ENCODE measurements at regions not wholly inside any gene's neighbourhood (a gene's known extent, or its start where the extent isn't known, plus 50 kb on each side); places are given as distances from the start of the nearest gene placed in this dataset.
"Not testable (repeated sequence)": the region's sequence is repeated elsewhere in the genome, so short reads cannot be mapped to it uniquely, and the experiment has no call there.

DNA sequence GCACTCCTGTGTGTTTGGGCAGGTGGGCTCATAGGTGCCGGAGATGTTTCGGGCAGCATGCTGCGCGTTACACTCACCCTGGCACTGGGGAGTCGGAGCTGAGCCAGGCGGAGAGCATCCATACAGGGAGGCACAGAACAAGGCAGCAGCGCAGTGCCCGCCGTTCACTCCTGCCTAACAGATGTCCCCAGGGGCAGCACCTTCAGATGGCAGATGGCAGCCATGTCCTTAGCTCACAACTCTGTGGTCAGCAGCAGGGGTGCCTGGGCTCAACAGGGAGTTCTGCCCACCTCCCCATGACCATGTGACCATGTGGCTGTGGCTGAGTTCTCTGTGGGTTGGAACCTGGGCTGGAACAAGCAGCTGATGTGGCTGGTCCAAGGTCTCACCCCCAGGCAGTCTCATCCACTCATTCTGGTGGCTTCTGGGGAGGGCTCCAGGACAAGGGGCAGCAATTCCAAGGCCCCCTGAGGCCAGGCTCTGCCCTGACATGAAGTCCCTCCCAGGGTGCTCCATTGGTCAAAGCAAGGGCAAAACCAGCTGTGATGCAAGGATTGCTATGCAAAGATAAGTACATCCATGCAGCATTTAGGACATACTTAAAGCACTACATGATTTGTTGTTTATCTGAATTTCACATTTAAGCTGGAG lies 64.2 kb downstream of the MRPL36 start:
- H3K4me3 ChIP-seq (ENCODE audit: insufficient read length, low read depth): no peak overlapping the region
- peaks cover 10% of the 10 kb centered on the region for H3K9me3 ChIP-seq (ENCODE audit: insufficient read depth, low read length)
- no peaks in the 10 kb centered on the region for H3K27me3 ChIP-seq (ENCODE audit: insufficient read depth, insufficient read length)
- no peaks in the 10 kb centered on the region for H3K4me1 ChIP-seq (ENCODE audit: insufficient read depth, insufficient read length)
- TF ChIP-seq YY1 (IDR thresholded peaks at IDR 0.05; ENCODE audit: insufficient read depth, insufficient read length) (no peak), ZNF274 (IDR thresholded peaks at IDR 0.05; ENCODE audit: low read depth, low read length) (no peak), SUZ12 (IDR thresholded peaks at IDR 0.05; ENCODE audit: extremely low read depth, insufficient read depth, insufficient read length) (no peak)
- H3K36me3 ChIP-seq (ENCODE audit: insufficient read depth, insufficient read length, low read length): no peaks in the 10 kb centered on the region
- no peak for DNase-seq (ENCODE audit: low read depth, low spot score)
- no peak overlapping the region for H3K9ac ChIP-seq (ENCODE audit: insufficient read length, low read depth)

DNA sequence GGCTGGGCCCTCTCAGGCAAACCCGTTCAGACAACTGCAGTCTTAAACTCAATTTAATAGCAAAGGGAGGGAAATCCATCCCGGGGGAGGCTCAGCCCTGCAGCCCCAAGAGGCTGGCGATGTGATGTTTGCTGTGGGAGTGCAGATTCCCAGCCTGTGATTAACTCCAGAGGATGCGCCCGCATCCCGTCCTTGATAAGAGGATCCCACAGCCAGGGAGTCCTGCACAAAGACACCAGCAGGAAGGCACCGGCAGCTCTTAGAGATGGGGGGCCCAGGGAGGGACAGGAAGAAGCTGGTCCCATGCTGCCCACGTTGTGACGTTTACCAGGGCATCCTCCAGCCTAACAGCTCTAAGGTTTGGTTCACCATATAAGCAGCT lies 64.7 kb downstream of the MRPL36 start:
- H3K9me3 ChIP-seq (ENCODE audit: insufficient read depth, low read length): peaks cover 4% of the 10 kb centered on the region
- H3K4me1 ChIP-seq (ENCODE audit: insufficient read depth, insufficient read length): no peaks in the 10 kb centered on the region
- H3K9ac ChIP-seq (ENCODE audit: insufficient read length, low read depth): no peak overlapping the region
- H3K36me3 ChIP-seq (ENCODE audit: insufficient read depth, insufficient read length, low read length): no peaks in the 10 kb centered on the region
- no peaks in the 10 kb centered on the region for H3K27me3 ChIP-seq (ENCODE audit: insufficient read depth, insufficient read length)
- no peak for DNase-seq (ENCODE audit: low read depth, low spot score)
- no peak overlapping the region for H3K4me3 ChIP-seq (ENCODE audit: insufficient read length, low read depth)
- TF ChIP-seq YY1 (IDR thresholded peaks at IDR 0.05; ENCODE audit: insufficient read depth, insufficient read length) (no peak), SUZ12 (IDR thresholded peaks at IDR 0.05; ENCODE audit: extremely low read depth, insufficient read depth, insufficient read length) (no peak), ZNF274 (IDR thresholded peaks at IDR 0.05; ENCODE audit: low read depth, low read length) (no peak)

GRCh38 chr5:1734271-1734907 lies 65.2 kb downstream of the MRPL36 start:
- no peaks in the 10 kb centered on the region for H3K27me3 ChIP-seq (ENCODE audit: insufficient read depth, insufficient read length)

GRCh38 chr5:1733369-1733768 lies 66.3 kb downstream of the MRPL36 start:
- Histone ChIP-seq H3K9me3 (ENCODE audit: insufficient read depth, low read length) (no peaks in the 10 kb centered on the region), H3K9ac (ENCODE audit: insufficient read length, low read depth) (no peak overlapping the region), H3K4me3 (ENCODE audit: insufficient read length, low read depth) (no peak overlapping the region), H3K27me3 (ENCODE audit: insufficient read depth, insufficient read length) (no peaks in the 10 kb centered on the region), H3K36me3 (ENCODE audit: insufficient read depth, insufficient read length, low read length) (no peaks in the 10 kb centered on the region), H3K4me1 (ENCODE audit: insufficient read depth, insufficient read length) (no peaks in the 10 kb centered on the region)
- no peak for TF ChIP-seq ZNF274 (IDR thresholded peaks at IDR 0.05; ENCODE audit: low read depth, low read length)
- TF ChIP-seq YY1 (IDR thresholded peaks at IDR 0.05; ENCODE audit: insufficient read depth, insufficient read length): no peak
- no peak for TF ChIP-seq SUZ12 (IDR thresholded peaks at IDR 0.05; ENCODE audit: extremely low read depth, insufficient read depth, insufficient read length)
- DNase-seq (ENCODE audit: low read depth, low spot score): no peak

More at GRCh38 chr5:1734271-1734907, 65.2 kb downstream of the MRPL36 start:
- Histone ChIP-seq H3K36me3 (ENCODE audit: insufficient read depth, insufficient read length, low read length) (no peaks in the 10 kb centered on the region), H3K4me1 (ENCODE audit: insufficient read depth, insufficient read length) (no peaks in the 10 kb centered on the region), H3K9ac (ENCODE audit: insufficient read length, low read depth) (no peak overlapping the region), H3K4me3 (ENCODE audit: insufficient read length, low read depth) (no peak overlapping the region), H3K9me3 (ENCODE audit: insufficient read depth, low read length) (no peaks in the 10 kb centered on the region)
- TF ChIP-seq ZNF274 (IDR thresholded peaks at IDR 0.05; ENCODE audit: low read depth, low read length) (no peak), SUZ12 (IDR thresholded peaks at IDR 0.05; ENCODE audit: extremely low read depth, insufficient read depth, insufficient read length) (no peak), YY1 (IDR thresholded peaks at IDR 0.05; ENCODE audit: insufficient read depth, insufficient read length) (no peak)
- DNase-seq (ENCODE audit: low read depth, low spot score): no peak

DNA sequence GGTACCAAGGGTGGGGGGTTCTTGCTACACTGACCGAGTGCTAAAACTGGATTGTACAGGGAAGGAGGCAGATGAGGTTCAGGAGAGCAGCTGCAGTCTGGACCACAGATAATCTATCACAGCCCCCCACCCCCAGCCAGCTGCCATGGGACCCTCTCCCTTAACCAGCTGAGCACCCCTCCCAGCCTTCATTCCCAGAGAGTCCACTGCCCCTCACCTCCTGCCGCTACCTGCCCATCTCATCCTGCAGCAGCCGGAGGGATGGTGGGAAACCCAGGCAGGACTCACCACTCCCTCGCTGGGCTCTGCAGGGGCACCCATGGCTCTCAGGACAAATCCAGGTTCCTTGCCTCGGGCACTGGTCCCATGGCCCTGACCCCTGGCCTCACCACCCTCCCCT lies 66.7 kb downstream of the MRPL36 start:
- DNase-seq (ENCODE audit: low read depth, low spot score): no peak
- no peaks in the 10 kb centered on the region for H3K9me3 ChIP-seq (ENCODE audit: insufficient read depth, low read length)
- H3K36me3 ChIP-seq (ENCODE audit: insufficient read depth, insufficient read length, low read length): no peaks in the 10 kb centered on the region
- no peak for TF ChIP-seq SUZ12 (IDR thresholded peaks at IDR 0.05; ENCODE audit: extremely low read depth, insufficient read depth, insufficient read length)
- TF ChIP-seq ZNF274 (IDR thresholded peaks at IDR 0.05; ENCODE audit: low read depth, low read length): no peak
- no peak for TF ChIP-seq YY1 (IDR thresholded peaks at IDR 0.05; ENCODE audit: insufficient read depth, insufficient read length)
- H3K9ac ChIP-seq (ENCODE audit: insufficient read length, low read depth): no peak overlapping the region
- no peak overlapping the region for H3K4me3 ChIP-seq (ENCODE audit: insufficient read length, low read depth)
- no peaks in the 10 kb centered on the region for H3K27me3 ChIP-seq (ENCODE audit: insufficient read depth, insufficient read length)
- H3K4me1 ChIP-seq (ENCODE audit: insufficient read depth, insufficient read length): no peaks in the 10 kb centered on the region

DNA sequence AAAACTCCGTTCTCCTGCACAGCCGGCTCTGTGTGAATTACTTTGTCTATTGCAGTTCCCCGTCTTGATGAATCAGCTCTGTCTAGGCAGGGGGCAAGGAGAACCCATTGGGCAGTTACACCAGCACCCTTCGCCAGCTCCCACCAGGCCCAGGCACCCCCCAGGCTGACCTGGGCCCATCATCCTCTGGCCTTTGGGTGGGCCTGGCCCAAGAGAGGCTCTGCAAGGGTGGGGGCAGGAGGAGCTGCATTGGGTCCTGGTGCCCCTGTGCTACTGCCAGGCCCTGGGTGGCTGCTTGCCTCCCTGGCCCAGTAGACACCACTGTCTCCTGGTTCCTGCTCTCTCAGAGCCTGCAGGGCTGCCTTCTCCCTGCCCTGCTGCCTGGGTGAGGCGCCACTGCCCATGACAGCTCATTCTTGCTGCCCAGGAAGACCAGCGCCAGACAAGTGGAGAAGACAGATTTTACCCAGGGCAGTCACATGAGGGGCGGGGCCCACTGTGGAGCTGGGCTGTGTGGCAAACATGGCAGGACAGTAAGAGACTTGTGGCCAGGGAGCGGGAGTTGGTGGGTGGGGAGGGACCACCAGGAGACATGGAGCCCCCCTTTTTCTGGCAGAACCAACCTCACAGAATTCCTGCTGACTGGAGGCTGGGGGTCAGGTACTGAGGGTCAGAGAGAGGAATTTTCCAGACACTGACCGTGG lies 67.2 kb downstream of the MRPL36 start:
- Histone ChIP-seq H3K27me3 (ENCODE audit: insufficient read depth, insufficient read length) (no peaks in the 10 kb centered on the region), H3K9me3 (ENCODE audit: insufficient read depth, low read length) (no peaks in the 10 kb centered on the region), H3K36me3 (ENCODE audit: insufficient read depth, insufficient read length, low read length) (no peaks in the 10 kb centered on the region), H3K4me3 (ENCODE audit: insufficient read length, low read depth) (no peak overlapping the region), H3K9ac (ENCODE audit: insufficient read length, low read depth) (no peak overlapping the region), H3K4me1 (ENCODE audit: insufficient read depth, insufficient read length) (no peaks in the 10 kb centered on the region)
- DNase-seq (ENCODE audit: low read depth, low spot score): no peak
- no peak for TF ChIP-seq ZNF274 (IDR thresholded peaks at IDR 0.05; ENCODE audit: low read depth, low read length)
- TF ChIP-seq YY1 (IDR thresholded peaks at IDR 0.05; ENCODE audit: insufficient read depth, insufficient read length): no peak

- H3K9ac ChIP-seq (ENCODE audit: insufficient read length, low read depth); H3K36me3 ChIP-seq (ENCODE audit: insufficient read depth, insufficient read length, low read length); H3K9me3 ChIP-seq (ENCODE audit: insufficient read depth, low read length); DNase-seq (ENCODE audit: low read depth, low spot score); H3K27me3 ChIP-seq (ENCODE audit: insufficient read depth, insufficient read length); H3K4me3 ChIP-seq (ENCODE audit: insufficient read length, low read depth); H3K4me1 ChIP-seq (ENCODE audit: insufficient read depth, insufficient read length): not testable (repeated sequence)
Measured at GRCh38 chr5:1731855-1732237, 67.8 kb downstream of the MRPL36 start.
